ENCODE measurements at regions not wholly inside any gene's neighbourhood (a gene's known extent, or its start where the extent isn't known, plus 50 kb on each side); places are given as distances from the start of the nearest gene placed in this dataset.
"Not testable (repeated sequence)": the region's sequence is repeated elsewhere in the genome, so short reads cannot be mapped to it uniquely, and the experiment has no call there.

DNA sequence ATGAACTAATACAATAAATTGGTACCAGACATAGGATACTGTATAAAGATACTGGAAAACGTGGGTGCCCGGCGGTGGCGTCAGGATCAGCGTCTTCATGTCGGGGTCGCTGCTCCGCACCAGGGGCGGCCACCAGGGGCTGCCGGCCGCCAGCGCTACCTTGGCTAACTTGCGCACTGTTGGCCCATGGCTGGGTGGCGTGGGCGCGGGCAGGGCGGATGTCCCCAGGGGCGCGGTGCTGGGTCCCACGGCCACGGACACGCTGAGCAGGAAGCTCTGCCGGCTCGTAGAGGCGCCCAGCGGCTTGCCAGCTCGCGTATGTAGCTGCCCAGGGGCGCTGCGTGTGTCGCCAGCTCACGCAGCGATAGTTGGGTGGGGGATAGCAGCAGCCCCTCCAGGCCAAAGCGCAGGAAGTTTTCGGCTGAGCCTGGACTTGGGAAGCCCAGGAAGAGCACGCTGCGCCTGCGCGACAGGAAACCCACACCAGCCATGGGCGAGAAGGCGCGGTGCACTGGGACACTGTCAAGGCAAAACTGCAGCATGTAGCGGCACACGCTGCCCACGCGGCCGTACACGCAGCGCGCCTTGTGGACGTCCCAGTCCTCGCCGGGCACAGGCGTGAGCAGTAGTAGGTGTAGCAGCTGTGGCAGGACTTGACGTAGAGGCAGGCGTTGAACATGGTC lies 299.9 kb downstream of the CCDC74A start:
- H3K4me2 ChIP-seq (ENCODE audit: insufficient read depth, low read length), result no peak overlapping the region
- TF ChIP-seq EZH2 (IDR thresholded peaks at IDR 0.05; ENCODE audit: borderline replicate concordance, low read depth, low read length, severe bottlenecking), result no peak
- TF ChIP-seq, protein P1, sequence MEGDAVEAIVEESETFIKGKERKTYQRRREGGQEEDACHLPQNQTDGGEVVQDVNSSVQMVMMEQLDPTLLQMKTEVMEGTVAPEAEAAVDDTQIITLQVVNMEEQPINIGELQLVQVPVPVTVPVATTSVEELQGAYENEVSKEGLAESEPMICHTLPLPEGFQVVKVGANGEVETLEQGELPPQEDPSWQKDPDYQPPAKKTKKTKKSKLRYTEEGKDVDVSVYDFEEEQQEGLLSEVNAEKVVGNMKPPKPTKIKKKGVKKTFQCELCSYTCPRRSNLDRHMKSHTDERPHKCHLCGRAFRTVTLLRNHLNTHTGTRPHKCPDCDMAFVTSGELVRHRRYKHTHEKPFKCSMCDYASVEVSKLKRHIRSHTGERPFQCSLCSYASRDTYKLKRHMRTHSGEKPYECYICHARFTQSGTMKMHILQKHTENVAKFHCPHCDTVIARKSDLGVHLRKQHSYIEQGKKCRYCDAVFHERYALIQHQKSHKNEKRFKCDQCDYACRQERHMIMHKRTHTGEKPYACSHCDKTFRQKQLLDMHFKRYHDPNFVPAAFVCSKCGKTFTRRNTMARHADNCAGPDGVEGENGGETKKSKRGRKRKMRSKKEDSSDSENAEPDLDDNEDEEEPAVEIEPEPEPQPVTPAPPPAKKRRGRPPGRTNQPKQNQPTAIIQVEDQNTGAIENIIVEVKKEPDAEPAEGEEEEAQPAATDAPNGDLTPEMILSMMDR (IDR thresholded peaks at IDR 0.05; ENCODE audit: borderline replicate concordance, extremely low read depth, low read length, poor library complexity, severe bottlenecking), result no peak
- H3K9me3 ChIP-seq (ENCODE audit: insufficient read depth, low read length, severe bottlenecking), result no peaks in the 10 kb centered on the region
- ATAC-seq (ENCODE audit: insufficient read depth, low read depth) (no peak), DNase-seq (no peak)
- H3K4me3 ChIP-seq (ENCODE audit: low read depth in 1 of 2, low read length in 2 of 2), result no peak overlapping the region
- no peaks in the 10 kb centered on the region for H3K4me1 ChIP-seq (ENCODE audit: insufficient read depth, low read length)
- H3K36me3 ChIP-seq (ENCODE audit: insufficient read depth, low read length), result no peaks in the 10 kb centered on the region
- H4K20me1 ChIP-seq (ENCODE audit: insufficient read depth, low read length), result no peaks in the 10 kb centered on the region
- H3K27me3 ChIP-seq (ENCODE audit: insufficient read depth, low read length, poor library complexity), result no peaks in the 10 kb centered on the region
- H2AFZ ChIP-seq (ENCODE audit: low read depth, low read length), result no peak overlapping the region
- H3K9ac ChIP-seq (ENCODE audit: low read depth, low read length), result no peak overlapping the region
- H3K27ac ChIP-seq (ENCODE audit: low read length), result no peak overlapping the region
- no peaks in the 10 kb centered on the region for H3K79me2 ChIP-seq (ENCODE audit: insufficient read depth, low read length)

DNA sequence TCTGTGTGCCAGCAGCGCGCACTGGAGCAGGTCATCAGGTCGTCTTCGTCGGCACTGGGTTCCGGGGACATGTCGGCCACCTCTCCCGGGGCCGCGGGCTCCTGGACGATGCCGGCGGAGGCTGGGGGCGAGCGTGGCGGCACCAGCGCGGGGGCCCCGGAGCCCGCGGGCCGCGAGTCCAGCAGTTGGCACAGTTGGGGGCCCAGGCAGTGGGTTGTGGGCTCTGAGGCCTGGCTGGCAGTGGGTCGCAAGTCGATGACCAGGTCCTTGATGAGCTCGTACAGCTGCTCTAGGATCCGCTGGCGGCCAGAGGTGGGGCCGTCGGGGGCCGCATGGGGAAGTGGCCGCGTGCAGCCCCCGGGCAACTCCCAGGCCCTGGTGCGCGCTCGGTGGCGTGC lies 300.5 kb downstream of the CCDC74A start:
- Histone ChIP-seq H3K27me3 (ENCODE audit: insufficient read depth, low read length, poor library complexity) (no peaks in the 10 kb centered on the region), H3K36me3 (ENCODE audit: insufficient read depth, low read length) (no peaks in the 10 kb centered on the region), H3K4me1 (ENCODE audit: insufficient read depth, low read length) (no peaks in the 10 kb centered on the region), H3K27ac (ENCODE audit: low read length) (no peak overlapping the region), H3K9ac (ENCODE audit: low read depth, low read length) (no peak overlapping the region), H3K79me2 (ENCODE audit: insufficient read depth, low read length) (no peaks in the 10 kb centered on the region), H4K20me1 (ENCODE audit: insufficient read depth, low read length) (no peaks in the 10 kb centered on the region), H3K4me2 (ENCODE audit: insufficient read depth, low read length) (no peak overlapping the region), H2AFZ (ENCODE audit: low read depth, low read length) (no peak overlapping the region), H3K9me3 (ENCODE audit: insufficient read depth, low read length, severe bottlenecking) (no peaks in the 10 kb centered on the region), H3K4me3 (ENCODE audit: low read depth in 1 of 2, low read length in 2 of 2) (no peak overlapping the region)
- TF ChIP-seq EZH2 (IDR thresholded peaks at IDR 0.05; ENCODE audit: borderline replicate concordance, low read depth, low read length, severe bottlenecking), result no peak
- DNase-seq (no peak), ATAC-seq (ENCODE audit: insufficient read depth, low read depth) (no peak)

DNA sequence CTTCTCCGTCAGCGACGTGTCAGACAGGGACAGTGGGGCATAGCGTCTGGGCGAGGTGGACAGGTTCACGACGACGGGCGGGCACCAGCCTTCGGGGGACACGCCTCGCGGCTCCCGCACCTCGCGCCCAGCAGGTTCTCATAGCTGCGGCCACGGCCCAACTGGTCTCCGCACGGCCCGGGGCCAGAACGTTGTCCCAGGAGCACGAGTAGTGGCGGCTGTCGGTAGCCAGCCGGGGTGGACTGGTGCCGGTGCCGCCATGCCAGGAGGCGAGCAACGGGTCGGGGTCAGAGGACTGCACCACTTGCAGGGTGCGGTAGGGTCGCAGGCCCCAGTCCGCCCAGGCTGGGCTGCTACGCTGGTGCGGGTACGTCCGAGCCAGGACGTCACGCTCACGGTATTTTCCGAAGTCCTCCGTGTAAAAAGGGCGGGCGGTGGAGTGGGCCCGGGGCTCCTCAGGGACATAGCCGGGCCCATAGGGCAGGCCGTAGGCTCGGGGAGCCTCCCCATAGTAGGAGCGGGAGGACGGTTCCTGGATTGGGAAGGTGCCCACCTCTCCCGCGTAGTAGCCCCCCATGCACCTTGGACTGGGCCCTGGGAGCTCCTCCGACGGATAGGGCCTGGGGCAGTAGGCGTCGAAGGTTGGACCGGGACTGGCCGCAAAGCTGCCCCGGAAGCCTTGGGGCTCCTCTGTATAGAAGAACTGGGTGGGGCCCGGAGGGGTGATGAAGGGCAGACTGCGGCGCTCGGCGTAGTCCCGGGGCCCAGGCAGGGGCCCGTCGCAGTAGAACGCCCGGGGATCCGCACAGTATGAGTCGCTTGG lies 301.2 kb downstream of the CCDC74A start:
- not testable (repeated sequence) for H3K4me3 ChIP-seq (ENCODE audit: low read depth in 1 of 2, low read length in 2 of 2); H3K9ac ChIP-seq (ENCODE audit: low read depth, low read length); H3K27me3 ChIP-seq (ENCODE audit: insufficient read depth, low read length, poor library complexity); DNase-seq; H2AFZ ChIP-seq (ENCODE audit: low read depth, low read length); H3K9me3 ChIP-seq (ENCODE audit: insufficient read depth, low read length, severe bottlenecking); H3K79me2 ChIP-seq (ENCODE audit: insufficient read depth, low read length); H3K27ac ChIP-seq (ENCODE audit: low read length); H3K4me1 ChIP-seq (ENCODE audit: insufficient read depth, low read length); H3K36me3 ChIP-seq (ENCODE audit: insufficient read depth, low read length); H4K20me1 ChIP-seq (ENCODE audit: insufficient read depth, low read length); H3K4me2 ChIP-seq (ENCODE audit: insufficient read depth, low read length); ATAC-seq (ENCODE audit: insufficient read depth, low read depth)

DNA sequence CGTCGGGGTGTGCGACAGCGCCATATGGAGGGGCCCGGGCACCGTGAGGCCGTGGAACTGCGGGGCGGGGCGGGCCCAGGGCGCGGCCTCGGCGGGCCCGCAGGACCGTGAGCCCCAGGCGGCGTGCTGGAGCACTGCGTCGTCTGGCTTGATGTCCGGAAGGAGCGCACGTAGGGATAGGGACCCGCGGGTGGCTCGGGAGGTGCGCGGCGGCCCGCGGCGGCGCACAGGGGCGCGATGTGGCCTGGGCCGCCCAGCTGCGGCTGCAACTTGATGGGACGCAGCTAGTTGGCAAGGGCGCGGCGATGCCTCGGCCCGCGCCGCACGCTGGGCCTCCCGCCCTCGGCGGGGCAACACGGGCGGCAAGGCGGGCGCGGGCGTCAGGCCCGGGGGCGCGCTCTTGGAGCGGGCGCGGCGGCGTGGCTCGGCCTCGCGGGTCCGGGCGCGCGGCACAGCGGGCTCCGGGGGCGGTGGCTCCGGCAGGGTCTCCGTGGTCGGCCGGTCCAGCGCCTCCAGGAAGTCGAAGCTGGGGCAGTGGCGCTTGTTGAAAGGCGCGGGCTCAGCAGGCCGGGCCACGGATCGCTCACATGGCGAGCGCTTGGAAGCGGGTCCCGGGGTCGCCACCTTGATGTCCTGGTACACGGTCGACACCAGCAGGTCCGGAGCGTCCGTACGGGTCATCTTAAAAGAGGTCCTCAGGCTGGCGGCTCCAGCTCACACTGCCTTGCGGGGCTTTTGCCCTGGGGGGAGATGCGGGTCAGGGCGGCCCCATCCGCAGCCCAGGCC lies 302.0 kb downstream of the CCDC74A start:
- not testable (repeated sequence) for H3K27ac ChIP-seq (ENCODE audit: low read length); H2AFZ ChIP-seq (ENCODE audit: low read depth, low read length); DNase-seq; H3K27me3 ChIP-seq (ENCODE audit: insufficient read depth, low read length, poor library complexity); H4K20me1 ChIP-seq (ENCODE audit: insufficient read depth, low read length); H3K4me2 ChIP-seq (ENCODE audit: insufficient read depth, low read length); H3K79me2 ChIP-seq (ENCODE audit: insufficient read depth, low read length); H3K9ac ChIP-seq (ENCODE audit: low read depth, low read length); H3K4me3 ChIP-seq (ENCODE audit: low read depth in 1 of 2, low read length in 2 of 2); H3K36me3 ChIP-seq (ENCODE audit: insufficient read depth, low read length); H3K4me1 ChIP-seq (ENCODE audit: insufficient read depth, low read length); ATAC-seq (ENCODE audit: insufficient read depth, low read depth); H3K9me3 ChIP-seq (ENCODE audit: insufficient read depth, low read length, severe bottlenecking)

DNA sequence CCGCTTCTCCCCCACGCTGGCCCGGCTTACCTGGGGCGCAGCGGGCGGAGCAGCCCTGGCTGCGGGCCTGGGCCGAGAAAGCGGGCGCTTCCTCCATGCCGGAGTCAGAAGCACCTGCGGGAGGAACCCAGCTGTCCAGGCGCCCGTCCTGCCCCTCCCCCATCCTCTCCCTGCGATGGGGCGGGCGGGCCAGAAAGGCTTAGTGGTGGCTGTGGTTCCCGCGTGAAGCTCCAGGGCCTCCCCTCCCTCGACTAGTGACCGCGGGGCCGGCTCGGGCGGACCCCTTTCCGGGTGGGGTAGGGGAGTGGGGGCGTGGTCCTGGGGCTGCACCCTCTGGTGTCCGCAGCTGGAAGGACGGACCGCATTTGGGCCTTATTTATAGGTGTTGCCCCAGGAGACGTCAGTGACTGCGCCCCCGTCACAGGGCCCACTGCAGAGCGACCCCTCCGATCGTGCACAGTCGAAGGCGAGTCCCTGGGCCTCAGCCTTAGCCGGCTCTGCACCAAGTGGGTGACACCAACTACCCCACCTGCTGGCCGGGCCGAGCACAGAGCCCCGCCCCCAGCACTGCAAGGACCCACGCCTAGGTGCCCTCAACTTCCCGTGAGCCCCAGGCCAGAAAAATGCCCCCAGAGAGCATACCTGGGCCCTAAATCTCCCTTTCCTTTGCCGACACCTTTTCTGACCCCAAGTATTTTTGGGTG lies 302.7 kb downstream of the CCDC74A start:
- H3K4me1 ChIP-seq (ENCODE audit: insufficient read depth, low read length); H3K4me2 ChIP-seq (ENCODE audit: insufficient read depth, low read length); H3K4me3 ChIP-seq (ENCODE audit: low read depth in 1 of 2, low read length in 2 of 2); H2AFZ ChIP-seq (ENCODE audit: low read depth, low read length); ATAC-seq (ENCODE audit: insufficient read depth, low read depth); H3K9me3 ChIP-seq (ENCODE audit: insufficient read depth, low read length, severe bottlenecking); H4K20me1 ChIP-seq (ENCODE audit: insufficient read depth, low read length); H3K79me2 ChIP-seq (ENCODE audit: insufficient read depth, low read length); H3K27me3 ChIP-seq (ENCODE audit: insufficient read depth, low read length, poor library complexity); H3K36me3 ChIP-seq (ENCODE audit: insufficient read depth, low read length); H3K9ac ChIP-seq (ENCODE audit: low read depth, low read length); DNase-seq; H3K27ac ChIP-seq (ENCODE audit: low read length): not testable (repeated sequence)

DNA sequence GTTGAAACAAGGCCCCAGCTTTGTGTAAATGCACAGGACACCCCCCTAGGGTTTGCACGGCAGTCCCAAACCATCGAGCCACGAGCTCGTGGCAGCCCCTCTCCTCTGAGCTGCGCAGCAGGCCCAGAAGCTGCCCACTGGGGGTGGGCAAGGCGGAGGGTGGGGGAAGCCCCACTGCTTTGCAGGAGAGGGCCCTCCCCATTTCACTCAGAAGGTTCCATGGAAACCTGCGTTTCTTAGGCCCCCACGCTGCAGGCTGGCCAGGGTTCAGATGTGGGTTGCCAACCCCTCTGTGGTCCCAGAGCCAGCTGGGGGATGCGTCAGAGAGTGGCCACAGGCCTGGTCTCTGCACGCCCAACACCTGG lies 303.2 kb downstream of the CCDC74A start:
- H4K20me1 ChIP-seq (ENCODE audit: insufficient read depth, low read length); DNase-seq; ATAC-seq (ENCODE audit: insufficient read depth, low read depth); H3K79me2 ChIP-seq (ENCODE audit: insufficient read depth, low read length); H2AFZ ChIP-seq (ENCODE audit: low read depth, low read length); H3K27ac ChIP-seq (ENCODE audit: low read length); H3K27me3 ChIP-seq (ENCODE audit: insufficient read depth, low read length, poor library complexity); H3K9me3 ChIP-seq (ENCODE audit: insufficient read depth, low read length, severe bottlenecking); H3K4me3 ChIP-seq (ENCODE audit: low read depth in 1 of 2, low read length in 2 of 2); H3K4me2 ChIP-seq (ENCODE audit: insufficient read depth, low read length); H3K36me3 ChIP-seq (ENCODE audit: insufficient read depth, low read length); H3K4me1 ChIP-seq (ENCODE audit: insufficient read depth, low read length); H3K9ac ChIP-seq (ENCODE audit: low read depth, low read length): not testable (repeated sequence)

Data from DND-41 (cell line).